HG03039 (cell line): ENCODE measurements at regions not wholly inside any gene's neighbourhood (a gene's known extent, or its start where the extent isn't known, plus 50 kb on each side); places are given as distances from the start of the nearest gene placed in this dataset.
"Not testable (repeated sequence)": the region's sequence is repeated elsewhere in the genome, so short reads cannot be mapped to it uniquely, and the experiment has no call there.

ENCODE experiments used
- ATAC-seq: cut with Tn5 transposase; IDR thresholded peaks from one replicate; pipeline ENCODE4 v1.9.1; 2021; ENCODE audit warnings: mild to moderate bottlenecking, moderate library complexity; ENCODE audit not compliant: unreplicated experiment

DNA sequence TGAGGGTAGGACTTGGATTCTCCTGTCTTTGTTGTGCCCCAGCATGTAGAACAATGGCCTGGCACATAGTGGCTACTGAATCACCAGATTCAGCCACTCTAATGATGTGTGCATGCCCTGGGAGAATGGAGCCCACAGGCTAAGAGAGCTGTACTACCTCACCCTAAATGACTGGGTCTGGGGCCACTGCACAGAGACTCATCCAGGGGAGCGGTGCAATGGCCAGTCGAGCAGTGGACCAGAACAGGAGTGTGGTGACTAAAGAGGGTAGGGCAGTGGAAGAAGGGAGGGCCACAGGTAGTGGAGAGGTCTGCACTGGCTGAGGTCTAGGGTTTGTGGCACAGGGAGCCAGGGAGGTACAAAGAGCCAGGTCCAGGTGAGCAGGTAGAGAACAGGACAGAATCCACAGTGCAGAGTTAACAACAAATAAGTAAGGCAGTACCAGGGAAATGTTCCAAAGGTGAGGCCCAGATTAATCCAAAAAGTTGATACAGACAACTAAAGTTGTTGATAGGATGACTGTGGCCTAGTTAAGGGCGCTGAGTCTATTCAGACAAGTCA, 142.7 kb upstream of the ATP11B start:
- ATAC-seq, result no peak

DNA sequence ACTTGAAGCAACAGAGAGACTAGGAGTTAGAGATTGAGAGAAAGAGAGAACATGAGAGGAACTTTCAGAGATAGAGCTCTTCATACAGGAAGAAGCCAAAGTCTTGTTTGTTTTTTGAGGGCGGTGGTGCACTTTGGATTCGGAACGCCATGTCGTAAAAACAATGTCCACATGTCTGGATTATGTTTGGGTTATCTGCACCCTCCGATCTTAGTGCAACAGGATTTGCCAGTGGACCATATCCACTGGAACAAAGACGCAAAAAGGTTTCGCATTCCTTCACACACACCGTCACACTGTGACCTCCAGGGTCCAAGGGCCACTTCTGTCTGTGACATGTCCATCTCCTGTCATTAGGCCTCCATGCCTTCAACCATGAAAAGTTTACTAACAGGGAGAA, 141.8 kb upstream of the ATP11B start:
- ATAC-seq, result no peak

DNA sequence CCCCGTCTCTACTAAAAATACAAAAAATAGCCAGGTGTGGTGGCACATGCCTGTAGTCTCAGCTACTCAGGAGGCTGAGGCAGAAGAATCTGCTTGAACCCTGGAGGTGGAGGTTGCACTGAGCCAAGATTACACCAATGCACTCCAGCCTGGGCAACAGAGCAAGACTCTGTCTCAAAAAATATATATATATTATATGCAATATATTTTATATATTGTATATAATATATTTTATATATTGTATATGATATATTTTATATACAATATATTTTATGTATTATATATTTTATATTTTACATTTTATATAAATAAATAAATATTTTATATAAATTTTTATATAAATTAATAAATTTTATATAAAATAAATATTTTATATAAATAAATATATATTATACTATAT, 140.2 kb upstream of the ATP11B start:
- not testable (repeated sequence) for ATAC-seq

DNA sequence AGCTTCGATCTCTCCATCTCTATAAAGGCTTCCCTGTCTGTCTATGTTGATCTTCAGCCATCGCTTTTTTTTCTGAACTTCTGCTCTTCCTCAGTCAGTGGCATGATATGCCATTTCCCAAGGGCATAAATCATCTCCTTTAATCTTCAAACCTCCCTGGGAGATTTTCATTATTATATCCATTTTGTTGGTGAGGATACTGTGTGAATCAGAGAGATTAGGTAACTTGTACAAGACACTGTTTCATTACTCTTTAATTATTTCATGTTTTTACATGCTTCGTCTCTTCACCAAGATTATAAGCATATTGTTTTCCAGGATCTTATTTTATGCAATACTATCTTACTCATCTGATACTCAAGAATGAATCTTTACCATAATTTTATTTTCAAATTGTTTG, 124.8 kb upstream of the ATP11B start:
- no peak for ATAC-seq

DNA sequence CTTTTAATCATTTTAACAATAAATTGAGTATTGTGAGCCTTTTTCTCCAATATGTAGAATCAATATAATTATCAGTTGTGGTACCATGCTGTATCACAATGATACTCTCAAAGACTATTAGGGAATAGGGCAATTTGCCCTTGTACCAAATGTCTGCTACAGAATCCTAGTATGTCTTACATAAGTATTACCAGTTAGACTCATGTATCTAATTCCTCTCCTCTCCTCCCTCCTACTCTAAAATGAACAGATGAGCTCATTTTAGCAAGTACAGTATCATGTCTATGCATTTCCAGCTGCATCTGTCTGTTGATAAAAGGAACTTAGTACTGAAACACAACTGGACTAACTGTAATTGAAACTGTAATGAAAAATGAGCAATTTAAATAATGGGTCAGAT, 124.3 kb upstream of the ATP11B start:
- no peak for ATAC-seq

DNA sequence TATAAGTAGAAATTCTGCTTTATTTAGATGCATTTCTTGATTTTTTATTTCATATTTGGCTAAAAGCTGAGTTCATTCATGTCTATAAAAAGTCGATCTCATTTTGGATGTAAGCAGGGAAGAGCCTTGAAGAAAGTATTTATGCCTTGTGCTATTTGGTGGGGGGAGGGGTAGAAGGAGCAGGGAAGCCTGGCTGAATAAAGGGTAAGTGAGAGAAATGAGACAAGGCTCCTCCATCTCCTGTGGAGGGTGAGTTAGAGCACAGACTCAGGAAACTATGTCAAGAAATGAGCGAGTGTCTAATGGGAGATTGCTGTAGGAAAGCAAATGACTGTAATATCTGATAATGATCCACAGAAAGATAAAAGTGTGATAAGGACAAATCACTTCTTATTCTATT, 121.8 kb upstream of the ATP11B start:
- ATAC-seq, result no peak

DNA sequence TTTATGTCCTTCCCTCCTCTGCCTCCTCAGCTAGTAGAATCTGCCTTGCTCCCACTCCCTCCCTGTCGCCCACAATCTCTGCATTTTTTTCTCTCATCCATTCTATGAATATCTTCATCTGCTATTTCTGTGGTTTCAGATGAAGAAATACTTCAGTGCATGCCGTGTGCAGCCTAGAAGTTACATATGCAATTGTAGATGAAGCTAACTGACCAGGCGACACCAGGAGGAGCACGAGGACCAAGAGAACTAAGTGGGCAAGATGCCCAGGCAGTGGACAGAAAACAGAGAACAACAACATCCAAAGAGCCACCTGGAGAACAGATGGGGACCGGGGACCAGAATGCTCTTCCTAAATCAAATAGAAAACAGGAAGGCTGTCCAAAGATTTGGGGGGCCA, 121.4 kb upstream of the ATP11B start:
- no peak for ATAC-seq

DNA sequence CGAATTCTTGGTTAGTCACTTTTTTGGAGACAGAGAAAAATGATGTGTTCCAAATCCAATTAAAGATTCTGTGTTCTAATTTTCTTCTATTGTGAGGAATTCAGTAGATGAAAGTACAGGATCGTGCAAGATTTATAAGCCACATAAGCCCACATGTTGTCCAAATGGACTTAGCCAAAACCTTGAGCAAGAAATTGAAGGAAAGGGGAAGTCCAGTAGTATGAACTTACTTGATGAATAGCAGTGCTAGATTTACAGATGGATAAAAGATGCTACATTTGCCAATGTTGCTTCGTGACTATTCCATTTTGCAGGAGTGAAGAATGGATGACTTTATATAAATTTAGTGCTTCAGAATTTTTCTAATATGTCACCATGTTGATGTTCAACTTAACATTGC, 120.0 kb upstream of the ATP11B start:
- ATAC-seq, result no peak

DNA sequence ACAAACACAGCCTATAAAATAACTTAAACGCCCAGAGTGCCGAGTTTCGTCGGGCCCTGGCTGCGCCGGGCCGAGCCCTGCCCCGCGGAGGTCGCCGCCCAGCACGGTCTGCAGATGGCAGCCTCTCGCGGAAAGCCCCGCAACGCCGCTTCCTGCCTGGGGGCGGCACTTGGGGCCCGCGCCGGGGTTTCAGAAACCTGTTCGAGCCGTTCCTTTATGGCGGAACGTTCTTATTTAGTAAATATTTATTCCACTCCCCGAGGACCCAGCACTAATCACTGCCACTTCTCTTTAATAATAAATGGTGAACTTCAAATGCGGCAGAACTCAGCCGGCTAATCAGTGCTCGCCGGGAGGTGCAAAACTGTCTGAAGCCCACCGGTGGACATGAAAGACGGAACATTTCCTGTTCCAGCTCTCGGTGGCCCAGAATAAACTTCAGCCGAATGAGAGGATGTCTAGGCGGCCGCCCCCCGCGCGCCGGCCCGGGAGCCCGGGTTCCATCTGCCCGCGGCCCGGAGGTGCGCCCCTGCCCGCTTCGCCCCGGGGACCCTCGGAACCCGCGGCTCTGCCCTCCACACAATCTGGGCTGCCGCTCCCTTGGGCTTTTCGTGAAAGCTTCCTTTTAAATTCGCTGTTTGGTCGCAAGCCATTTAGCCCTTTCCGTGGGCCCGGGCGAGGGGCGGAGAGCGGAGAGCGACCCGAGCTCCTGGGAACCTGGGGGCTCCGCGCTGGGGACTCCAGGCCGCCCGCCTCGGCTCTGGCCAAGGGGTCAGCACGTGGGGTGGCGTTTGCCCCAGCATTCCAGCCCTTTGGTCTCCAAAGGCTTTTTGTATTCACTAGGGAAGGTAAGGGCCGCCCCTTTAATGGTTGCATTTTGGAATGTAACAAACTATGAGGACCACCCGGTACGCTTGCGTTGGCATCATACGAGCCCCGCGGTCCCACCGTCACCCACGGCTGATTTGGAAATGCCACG, 110.8 kb upstream of the ATP11B start:
- peak; percentile 92 for ATAC-seq

DNA sequence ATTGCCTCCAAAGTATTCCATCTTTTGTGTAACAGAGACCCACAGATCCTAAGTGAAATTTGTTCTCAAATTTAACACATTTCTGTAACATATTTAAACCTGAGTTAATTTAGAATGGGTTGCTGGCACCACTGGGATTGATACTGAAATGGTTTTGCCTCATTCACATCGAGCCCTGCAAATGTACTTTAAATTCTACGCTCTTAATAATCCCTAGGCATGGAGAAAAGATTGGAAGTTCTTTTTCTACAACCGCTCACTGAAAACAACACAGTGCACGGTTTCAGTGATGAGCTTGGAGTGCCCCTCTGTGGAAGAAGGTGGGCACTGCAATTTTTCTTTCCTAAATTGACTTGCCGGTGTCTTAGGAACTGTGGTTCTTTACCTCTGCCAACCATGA, 109.9 kb upstream of the ATP11B start:
- ATAC-seq, result peak; percentile 64

DNA sequence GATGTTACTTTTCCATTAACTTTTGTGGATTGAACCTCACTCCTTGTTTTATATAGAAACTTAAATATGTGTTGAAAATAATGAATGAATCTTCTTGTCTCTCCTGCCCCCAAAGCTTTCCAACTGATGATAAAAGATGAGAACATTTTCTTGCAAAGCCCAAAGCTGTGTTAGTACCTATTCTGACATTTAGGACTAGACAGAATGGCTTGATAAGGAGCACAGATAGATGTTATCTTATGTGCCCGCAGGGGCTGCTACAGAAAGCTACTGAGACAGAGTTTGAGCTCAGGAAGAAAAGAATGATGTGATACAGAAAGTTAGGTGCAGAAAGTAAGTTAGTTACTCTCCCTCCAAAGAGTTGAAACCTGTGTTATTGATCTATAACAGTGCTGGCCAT, 109.4 kb upstream of the ATP11B start:
- no peak for ATAC-seq

DNA sequence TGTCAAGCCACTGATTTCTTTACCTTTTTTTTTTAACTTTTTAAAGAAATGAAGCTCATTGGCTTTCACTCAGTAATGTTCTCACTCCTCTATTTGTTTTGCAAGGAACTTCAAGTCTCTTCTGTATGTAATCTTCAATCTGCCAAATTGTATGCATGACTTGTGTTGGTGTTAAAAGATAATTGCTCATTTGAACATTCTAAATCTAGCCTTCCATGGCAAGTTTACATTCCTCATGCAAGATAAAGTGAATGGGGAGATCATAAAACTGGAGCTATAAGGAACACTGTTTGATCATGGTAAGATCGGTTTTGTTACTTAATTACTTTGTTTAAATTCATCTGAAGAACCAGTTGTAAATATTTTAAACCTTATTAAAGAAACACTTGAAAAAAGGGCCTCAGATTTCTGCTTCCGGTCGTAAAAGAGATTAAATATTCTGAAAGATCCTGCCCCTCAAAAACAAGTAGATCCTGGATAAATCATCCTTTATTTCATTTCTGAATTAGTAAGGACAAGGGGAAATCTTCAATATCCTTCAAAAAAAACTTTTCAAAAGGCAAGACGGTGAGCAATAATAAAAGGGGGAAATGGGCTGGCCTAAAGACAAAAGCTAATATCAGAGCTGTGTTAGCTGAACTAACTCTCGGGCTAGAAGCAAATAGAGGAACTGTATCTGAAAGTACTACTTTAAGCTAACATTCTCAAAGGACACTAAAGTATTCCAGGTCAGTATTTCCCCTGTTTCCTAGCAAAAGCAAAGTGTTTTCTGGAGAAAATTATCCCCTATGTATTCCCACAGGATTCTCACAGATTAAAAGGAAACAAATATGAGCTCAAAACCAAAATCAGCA, 107.0 kb upstream of the ATP11B start:
- no peak for ATAC-seq

DNA sequence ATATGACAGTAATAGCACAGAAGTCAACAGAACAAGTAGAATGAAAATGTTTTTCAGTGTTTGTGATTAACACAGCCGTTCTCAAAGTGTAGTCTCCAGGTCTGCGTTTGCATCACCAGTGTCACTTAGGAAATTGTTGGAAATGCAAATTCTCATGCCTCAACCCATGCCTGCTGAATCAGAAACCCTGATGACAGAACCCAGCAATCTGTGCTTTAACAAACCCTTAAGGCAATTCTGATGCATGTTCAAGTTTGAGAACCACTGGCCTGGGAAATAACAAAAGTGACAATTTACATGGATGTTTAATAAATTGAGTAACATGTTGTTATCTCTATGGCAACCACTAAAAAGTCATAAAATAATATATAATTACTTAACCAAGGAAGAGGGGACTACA, 103.1 kb upstream of the ATP11B start:
- no peak for ATAC-seq

DNA sequence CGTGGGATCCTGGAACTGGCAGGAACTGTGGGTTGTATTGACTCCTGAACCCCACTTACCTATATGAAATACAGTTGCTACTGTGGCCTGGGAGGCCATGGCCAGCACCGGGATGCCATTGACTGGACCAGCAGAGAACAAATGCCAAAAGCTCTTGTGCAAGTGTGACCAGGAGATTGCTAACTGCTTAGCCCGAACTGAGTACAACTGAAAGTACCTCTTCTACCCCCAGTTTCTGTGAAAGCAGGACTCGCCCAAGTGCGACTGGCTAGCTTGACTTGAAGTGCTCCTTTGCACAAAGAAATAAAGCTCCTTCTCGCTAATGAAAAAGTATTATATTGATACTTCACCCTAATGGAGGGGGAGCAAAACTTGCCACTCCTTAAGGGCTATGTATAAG, 101.3 kb upstream of the ATP11B start:
- ATAC-seq, result peak; percentile 80

DNA sequence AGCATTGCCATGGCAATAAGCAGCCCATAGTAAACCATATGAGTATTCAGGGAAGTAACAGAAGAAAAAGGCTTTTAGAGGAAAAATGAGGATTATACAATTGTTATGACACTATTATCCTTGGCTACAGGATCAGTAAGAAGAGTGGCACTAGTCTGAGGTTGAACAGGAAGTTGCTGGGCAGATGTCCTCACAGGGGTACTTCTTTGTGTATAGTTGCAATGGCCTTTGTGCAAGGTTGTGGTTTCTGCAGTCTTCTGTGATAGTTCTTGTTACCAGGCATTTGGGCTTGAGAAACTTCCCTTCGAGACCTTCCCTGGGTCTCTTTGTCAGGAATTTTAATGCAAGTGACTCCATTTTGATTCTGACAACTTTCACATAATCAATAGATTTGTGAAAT, 100.6 kb upstream of the ATP11B start:
- ATAC-seq, result no peak

DNA sequence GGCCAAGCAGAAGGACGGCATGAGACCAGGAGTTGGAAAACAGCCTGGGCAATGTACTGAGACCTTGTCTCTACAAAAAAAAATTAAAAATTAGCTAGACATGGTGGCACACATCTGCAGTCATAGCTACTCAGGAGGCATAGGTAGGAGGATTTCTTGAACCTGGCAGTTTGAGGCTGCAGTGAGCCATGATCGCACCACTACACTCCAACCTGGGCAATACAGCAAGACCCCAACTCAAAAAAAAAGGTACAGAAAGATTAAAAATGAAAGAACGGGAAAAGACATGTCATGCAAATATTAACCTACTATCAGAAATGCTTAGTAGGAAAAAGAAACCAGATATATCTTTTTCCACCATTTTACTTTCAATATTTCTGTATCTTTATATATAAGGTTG, 99.6 kb upstream of the ATP11B start:
- ATAC-seq, result no peak

DNA sequence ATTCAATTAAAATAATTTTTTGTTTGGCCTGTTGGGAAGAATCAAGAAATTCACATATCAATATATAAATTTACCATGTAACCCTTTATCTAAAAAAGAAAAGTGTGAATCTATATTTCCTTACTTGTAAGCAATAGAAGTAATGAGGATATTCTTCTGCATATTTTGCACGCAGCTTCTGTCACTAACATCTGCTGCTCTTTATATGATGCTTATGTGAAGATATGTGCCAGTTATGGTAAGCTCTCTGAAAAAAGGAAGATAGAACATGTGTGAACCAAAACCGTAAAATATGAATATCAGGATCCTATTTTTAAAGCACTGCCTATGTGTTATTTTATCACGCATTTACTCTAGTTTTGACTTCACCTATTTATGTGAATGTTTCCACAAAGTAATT, 96.4 kb upstream of the ATP11B start:
- ATAC-seq, result no peak

DNA sequence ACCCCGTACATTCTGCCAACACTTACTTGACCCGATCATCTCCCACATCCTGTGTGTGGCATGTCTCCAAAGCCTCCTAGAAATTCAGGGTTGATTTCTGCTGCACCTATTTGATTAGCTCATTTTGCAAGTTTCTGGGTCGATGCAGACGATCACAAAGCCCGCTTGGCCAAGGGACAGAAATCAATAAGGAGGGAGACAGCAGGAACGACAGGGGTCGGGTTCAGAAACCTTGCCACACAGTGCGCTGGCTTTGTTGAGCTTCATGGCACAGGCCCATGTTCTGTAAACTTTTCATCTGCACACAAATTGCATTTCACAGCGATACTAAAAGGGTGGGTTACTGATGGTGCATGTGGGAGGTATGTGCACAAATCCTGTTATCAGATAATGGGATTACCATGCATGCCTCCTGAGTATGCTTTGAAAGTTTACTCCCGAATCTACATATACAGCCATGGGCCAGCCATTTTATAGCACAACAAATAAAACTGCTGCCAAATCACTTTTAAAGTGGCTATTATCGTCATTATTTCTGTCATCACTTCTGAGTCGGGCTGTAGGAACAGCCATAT, 95.9 kb upstream of the ATP11B start:
- ATAC-seq, result no peak

DNA sequence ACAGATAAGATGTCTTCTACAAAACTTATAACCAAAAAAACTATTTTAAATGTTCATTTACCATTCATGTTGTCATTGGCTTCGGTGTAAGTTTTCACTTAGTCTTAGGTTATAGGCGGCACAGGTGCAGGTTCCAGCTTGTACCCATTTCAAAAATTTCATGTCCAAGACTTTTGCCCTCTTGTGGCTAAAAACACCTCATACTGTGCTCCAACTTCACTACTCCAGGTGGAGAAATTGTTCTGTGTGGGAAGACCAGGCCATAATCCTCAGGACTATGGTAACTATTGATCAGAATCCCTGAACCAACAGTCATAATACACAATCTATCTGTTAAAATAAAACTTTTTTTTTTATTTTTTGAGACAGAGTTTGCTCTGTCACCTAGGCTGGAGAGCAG, 95.2 kb upstream of the ATP11B start:
- ATAC-seq, result no peak

DNA sequence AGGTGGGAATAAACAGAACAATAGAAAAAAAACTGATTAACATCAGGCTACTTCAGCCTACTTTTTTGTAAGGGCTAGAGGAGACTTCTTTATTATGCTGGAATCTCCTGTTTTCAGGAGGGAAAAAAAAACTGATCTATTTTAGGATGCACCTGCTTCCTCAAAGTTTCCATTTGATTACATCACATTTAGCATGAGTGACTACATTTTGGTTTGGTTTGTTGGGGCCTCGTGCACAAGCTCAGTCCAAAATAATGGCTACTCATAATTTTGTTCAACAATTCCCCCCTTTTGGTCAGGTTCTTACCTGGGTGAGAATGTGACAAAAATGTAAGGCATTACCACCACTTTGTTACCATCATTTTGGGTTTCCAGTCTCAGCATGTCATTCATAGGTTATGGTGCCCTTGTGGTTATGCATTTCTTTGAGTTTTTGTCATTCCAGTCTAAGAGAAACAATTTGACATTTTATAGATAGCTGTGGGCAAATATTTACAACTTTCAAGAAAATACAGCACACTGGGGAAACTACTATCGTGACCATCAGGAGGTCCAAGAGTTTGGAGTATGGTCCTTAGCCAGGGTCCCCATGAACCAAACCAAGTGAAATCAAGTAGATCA, 93.6 kb upstream of the ATP11B start:
- ATAC-seq, result no peak

DNA sequence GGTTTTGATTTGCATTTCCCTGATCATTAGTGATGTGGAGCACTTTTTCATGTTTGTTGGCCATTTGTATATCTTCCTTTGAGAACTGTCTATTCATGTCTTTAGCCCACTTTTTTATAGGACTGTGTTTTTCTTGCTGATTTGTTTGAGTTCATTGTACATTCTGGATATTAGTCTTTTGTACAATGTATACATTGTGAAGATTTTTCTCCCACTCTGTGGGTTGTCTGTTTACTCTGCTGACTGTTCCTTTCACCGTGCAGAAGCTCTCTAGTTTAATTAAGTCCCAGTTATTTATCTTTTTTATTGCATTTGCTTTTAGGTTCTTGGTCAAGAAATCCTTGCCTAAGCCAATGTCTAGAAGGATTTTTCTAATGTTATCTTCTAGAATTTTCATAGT, 91.1 kb upstream of the ATP11B start:
- ATAC-seq, result no peak
